MM.1S (cell line): ENCODE measurements at regions not wholly inside any gene's neighbourhood (a gene's known extent, or its start where the extent isn't known, plus 50 kb on each side); places are given as distances from the start of the nearest gene placed in this dataset.
"Not testable (repeated sequence)": the region's sequence is repeated elsewhere in the genome, so short reads cannot be mapped to it uniquely, and the experiment has no call there.

Source experiments
- CTCF ChIP-seq: fragments of 300-600 bp; sonication (generic); IDR thresholded peaks from 2 replicates; pipeline ENCODE4 v1.5.1; 2016; ENCODE audit warnings: antibody characterized with exemption, low read length, mixed read lengths
- EZH2 ChIP-seq: fragments of 300-600 bp; sonication (generic); optimal IDR thresholded peaks from 2 replicates; pipeline ENCODE3; 2017; ENCODE audit warnings: low read depth, mild to moderate bottlenecking, antibody characterized with exemption, low read length, mixed read lengths
- EZH2phosphoT487 ChIP-seq: fragments of 300-600 bp; sonication (generic); IDR thresholded peaks from 2 replicates; pipeline ENCODE4 v1.6.1; 2018; ENCODE audit warnings: antibody characterized with exemption, low read length

- TF ChIP-seq CTCF, EZH2, EZH2phosphoT487: not testable (repeated sequence)
Observed at GRCh38 chr3:15993660-15994059, 180.8 kb upstream of the GALNT15 start.
